Ectodermal cell (in vitro differentiated cells): ENCODE measurements at regions not wholly inside any gene's neighbourhood (a gene's known extent, or its start where the extent isn't known, plus 50 kb on each side); places are given as distances from the start of the nearest gene placed in this dataset.
"Not testable (repeated sequence)": the region's sequence is repeated elsewhere in the genome, so short reads cannot be mapped to it uniquely, and the experiment has no call there.

Source experiments
- H3K27ac ChIP-seq: 2 replicates; pipeline ENCODE4 v1.7.0; 2013; ENCODE audit warnings: mild to moderate bottlenecking, low read depth, low read length; ENCODE audit not compliant: insufficient read depth, poor library complexity, severe bottlenecking
- H3K27me3 ChIP-seq: 2 replicates; pipeline ENCODE4 v1.7.0; 2013; ENCODE audit warnings: mild to moderate bottlenecking, low read length; ENCODE audit not compliant: insufficient read depth, control insufficient read depth, poor library complexity, severe bottlenecking
- H3K36me3 ChIP-seq: one replicate; pipeline ENCODE4 v1.7.0; 2013; ENCODE audit warnings: low read length; ENCODE audit not compliant: control insufficient read depth, insufficient read depth
- H3K4me1 ChIP-seq: one replicate; pipeline ENCODE4 v1.7.0; 2013; ENCODE audit warnings: low read length; ENCODE audit not compliant: control insufficient read depth, insufficient read depth
- H3K4me3 ChIP-seq: 2 replicates; pipeline ENCODE4 v1.7.0; 2013; ENCODE audit warnings: low read depth, low read length, control low read depth; ENCODE audit not compliant: insufficient read depth
- H3K9me3 ChIP-seq: 2 replicates; pipeline ENCODE4 v1.7.0; 2013; ENCODE audit warnings: mild to moderate bottlenecking, low read length, moderate library complexity; ENCODE audit not compliant: control insufficient read depth
- WGBS, 2 experiments: methylation state at CpG; one replicate each; pipeline ENCODE4 v1.1.7; 2013; ENCODE audit warnings: missing lambda C conversion rate in 2 of 2; 5-methylcytosine and 5-hydroxymethylcytosine counted together

DNA sequence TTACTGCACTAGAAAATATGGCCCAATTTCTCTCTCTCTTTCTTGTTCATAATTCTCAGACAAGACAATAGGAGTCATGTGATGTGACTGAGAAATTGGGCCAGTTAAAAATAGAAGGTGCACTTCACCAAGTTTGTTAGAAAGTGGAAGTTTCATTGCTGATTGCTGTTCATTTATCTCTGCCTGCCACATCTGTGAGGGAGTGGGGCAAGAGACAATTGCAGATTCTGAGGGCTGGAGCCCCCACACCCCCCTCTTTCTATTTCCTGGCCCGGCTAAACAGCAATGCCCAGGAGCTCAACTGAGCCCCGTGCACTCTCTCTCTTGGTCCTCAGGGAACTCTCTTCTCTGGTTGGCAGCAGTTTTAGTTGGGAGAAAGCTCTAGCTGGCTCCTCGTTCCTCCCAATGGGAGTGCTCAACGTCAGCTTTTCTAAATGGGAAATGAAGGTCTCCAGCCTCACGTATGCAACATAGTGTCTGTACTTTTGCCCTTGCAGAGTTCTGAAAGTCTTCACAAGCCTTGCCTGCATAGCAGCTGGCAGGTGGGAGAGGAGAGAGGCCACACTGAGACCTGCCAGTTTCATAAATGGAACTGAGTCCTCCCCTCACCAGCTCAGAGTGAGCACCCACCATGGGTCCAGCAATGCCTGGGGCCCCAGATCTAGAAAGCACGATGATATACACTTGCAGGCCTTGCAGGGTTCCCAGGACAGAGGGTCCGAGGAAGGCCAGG lies 115.7 kb downstream of the MYCN start:
- H3K27ac ChIP-seq: no peak overlapping the region
- H3K4me1 ChIP-seq: peaks cover 4% of the 10 kb centered on the region
- no peaks in the 10 kb centered on the region for H3K36me3 ChIP-seq
- H3K9me3 ChIP-seq: no peaks in the 10 kb centered on the region
- no peak overlapping the region for H3K4me3 ChIP-seq
- H3K27me3 ChIP-seq: no peaks in the 10 kb centered on the region
- 74 to 75% methylated on average over 7 of the region's 7 CpGs for WGBS, 2 experiments

DNA sequence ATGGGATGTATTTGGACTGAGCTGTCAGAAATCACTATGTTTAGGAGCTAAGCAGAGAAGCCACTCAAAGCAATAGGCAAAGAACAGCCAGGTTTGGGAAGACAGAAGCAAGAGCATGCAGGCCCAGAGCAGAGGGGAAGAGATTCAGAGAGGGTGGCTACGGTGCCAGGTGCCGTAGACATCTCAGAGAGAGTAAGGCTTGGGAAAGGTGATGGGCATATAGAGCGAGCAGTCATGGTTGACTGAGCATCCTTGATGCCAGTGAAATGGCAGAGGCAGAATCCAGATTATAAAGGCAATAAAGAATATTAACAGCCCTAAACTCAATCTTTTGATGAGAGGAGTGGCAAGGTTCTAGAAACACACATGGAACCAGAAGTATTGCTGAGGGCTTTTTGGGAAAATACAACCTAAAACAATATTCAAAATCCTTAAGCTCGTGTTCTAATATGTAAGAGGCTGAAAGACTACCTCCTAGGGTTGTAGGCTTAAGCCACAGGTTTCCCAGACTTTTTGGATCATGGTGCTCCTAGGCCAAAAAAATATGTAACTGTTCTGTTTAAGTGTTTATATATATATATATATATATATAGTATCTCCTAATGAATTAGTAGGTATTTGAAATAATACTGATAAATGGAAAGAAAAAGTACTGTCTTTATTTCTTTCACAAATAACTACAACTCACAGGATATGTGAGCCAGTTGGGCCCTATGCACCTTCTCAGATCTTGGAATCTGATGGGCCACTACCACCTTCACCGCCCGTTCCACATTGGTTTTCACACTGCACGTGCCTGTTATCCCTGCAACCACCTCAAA lies 113.3 kb downstream of the MYCN start:
- Histone ChIP-seq H3K27me3 (no peaks in the 10 kb centered on the region), H3K4me1 (peaks cover 11% of the 10 kb centered on the region), H3K9me3 (no peaks in the 10 kb centered on the region), H3K27ac (no peak overlapping the region), H3K4me3 (no peak overlapping the region), H3K36me3 (no peaks in the 10 kb centered on the region)
- WGBS, 2 experiments: 90 to 95% methylated on average over 7 of the region's 7 CpGs

DNA sequence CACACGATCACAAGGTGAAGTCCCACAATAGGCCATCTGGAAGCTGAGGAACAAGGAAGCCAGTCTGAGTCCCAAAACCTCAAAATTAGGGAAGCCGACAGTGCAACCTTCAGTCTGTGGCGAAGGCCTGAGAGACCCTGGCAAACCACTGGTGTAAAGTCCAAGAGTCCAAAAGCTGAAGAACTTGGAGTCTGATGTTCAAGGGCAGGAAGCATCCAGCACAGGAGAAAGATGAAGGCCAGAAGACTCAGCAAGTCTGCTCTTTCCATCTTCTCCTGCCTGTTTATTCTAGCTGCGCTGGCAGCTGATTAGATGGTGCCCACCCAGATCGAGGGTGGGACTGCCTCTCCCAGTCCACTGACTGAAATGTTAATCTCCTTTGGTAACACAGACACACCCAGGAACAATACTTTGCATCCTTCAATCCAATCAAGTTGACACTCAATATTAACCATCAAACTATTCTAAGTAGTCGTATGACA lies 112.3 kb downstream of the MYCN start:
- H3K27ac ChIP-seq, H3K4me3 ChIP-seq, H3K36me3 ChIP-seq, H3K9me3 ChIP-seq, H3K27me3 ChIP-seq: not testable (repeated sequence)
- H3K4me1 ChIP-seq: peaks cover 11% of the 10 kb centered on the region
- 93% methylated on average over 5 to 6 of the region's 6 CpGs for WGBS, 2 experiments

DNA sequence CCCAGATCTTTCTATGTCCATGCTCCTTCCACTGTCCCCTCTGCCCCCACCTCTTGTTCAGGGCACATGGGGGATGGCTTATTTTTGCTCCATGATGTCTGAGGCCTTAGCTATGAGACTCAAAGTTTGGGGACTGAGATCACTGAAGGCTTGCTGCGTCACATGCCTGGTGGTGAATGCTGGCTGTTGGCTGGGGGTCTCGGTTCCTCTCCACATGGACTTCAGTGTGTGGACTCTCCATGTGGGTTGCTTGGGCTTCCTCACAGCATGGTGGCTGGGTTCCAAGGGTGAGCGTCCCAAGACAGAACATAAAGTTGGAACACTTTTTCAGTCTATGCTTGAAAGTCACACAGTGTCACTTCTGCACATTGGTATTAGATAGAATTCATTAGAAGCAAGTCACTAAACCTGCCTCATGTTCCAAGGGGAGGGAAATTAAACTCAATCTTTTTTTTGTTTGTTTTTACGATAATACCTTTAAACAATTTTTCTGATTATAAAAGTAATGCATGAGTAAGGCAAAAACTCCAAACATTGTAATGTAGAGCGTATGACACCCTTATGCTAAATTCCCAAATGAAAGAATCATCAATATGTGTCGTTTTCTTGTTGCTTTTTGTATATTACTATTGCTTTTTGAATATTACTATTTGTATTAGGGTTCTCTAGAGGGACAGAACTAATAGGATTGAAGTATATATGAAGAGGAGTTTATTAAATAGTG lies 111.7 kb downstream of the MYCN start:
- Histone ChIP-seq H3K27me3 (no peaks in the 10 kb centered on the region), H3K4me1 (peaks cover 11% of the 10 kb centered on the region), H3K27ac (no peak overlapping the region), H3K4me3 (no peak overlapping the region), H3K36me3 (no peaks in the 10 kb centered on the region), H3K9me3 (no peaks in the 10 kb centered on the region)
- WGBS, 2 experiments: 96 to 98% methylated on average over 4 to 6 of the region's 6 CpGs

DNA sequence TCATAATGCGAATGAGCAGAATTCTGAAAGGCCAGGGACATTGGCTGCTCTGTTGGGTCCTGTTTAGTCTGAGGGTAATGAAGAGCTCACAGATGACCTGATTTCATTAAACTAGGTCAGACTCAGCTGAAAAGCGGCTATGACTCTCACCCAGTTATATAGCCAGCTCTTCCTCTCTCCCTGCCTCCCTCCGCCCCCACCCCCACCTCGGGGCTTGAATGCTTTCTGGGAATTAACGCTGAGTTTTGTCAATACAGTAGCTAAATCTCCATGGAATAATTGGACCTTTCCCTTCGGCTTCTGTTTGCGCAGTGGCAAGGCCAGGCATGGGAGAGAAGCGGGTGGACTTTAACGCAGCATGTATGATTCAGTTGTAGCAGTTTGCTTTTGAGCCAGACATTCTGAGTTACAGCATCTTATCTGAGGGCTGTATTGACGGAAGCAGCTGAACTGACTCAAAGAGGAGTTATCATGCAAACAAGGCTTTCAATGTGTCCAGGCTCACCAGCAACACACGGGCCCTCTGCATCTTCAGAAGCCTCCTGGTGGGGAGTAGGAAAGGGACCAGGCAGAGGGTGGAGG lies 110.6 kb downstream of the MYCN start:
- Histone ChIP-seq H3K27me3 (no peaks in the 10 kb centered on the region), H3K4me3 (no peak overlapping the region), H3K9me3 (no peaks in the 10 kb centered on the region), H3K4me1 (peaks cover 11% of the 10 kb centered on the region), H3K27ac (no peak overlapping the region), H3K36me3 (no peaks in the 10 kb centered on the region)
- whole genome bisulfite sequencing, 2 experiments: 75 to 76% methylated on average over 11 of the region's 11 CpGs

DNA sequence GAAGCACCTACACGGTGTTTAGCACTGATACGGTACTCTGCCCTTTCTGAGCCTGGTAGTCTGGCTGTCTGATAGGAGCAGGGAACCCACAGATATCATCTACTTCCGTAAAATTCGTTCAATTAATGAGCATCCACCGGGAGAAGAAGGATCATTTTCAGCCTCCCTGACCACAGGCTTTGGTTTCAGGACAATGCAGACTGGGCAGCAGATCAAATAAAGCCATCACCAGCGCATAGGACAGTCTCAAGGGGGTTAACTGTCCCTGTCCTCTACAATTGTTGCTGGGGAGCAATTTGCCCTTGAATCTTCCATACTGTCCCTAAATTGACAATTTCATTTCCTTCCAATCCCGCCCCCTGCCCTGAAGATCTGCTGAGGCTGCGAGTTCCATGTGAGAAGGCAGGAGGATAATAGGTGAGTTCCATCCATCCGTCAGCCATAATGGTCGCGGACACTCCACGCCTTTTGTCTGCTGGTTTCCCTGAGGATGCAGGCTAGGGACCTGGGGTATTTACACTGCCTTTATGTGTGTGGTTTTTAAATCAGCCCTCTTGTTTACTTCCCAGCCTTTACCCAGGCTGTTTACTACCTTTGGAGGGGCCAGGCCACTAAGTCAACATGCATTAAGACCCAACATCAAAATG lies 110.0 kb downstream of the MYCN start:
- H3K27ac ChIP-seq: no peak overlapping the region
- no peaks in the 10 kb centered on the region for H3K36me3 ChIP-seq
- H3K4me3 ChIP-seq: no peak overlapping the region
- H3K27me3 ChIP-seq: no peaks in the 10 kb centered on the region
- WGBS, 2 experiments: 89 to 94% methylated on average over 12 of the region's 12 CpGs
- peaks cover 11% of the 10 kb centered on the region for H3K4me1 ChIP-seq
- H3K9me3 ChIP-seq: no peaks in the 10 kb centered on the region

DNA sequence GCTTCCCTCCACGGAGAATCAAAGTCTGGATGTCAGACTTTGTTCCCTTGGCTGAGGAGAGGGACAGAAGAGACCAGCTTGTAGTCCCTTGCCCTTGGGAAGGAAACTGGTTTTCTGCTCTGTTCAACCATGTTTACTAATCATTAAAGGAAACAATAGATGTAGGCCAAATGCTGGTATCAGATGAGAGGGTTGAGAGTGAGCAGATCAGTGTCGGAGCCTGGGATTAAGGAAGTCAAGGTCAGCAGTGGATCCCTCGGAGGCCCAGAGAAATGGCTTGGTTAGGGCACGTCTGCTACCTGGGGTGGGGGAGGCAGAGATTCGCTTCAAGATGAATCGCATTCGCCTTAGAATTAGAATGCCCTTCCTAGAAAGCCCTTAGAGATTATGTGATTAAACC lies 109.1 kb downstream of the MYCN start:
- Histone ChIP-seq H3K27ac (no peak overlapping the region), H3K4me1 (peaks cover 11% of the 10 kb centered on the region), H3K27me3 (no peaks in the 10 kb centered on the region), H3K36me3 (no peaks in the 10 kb centered on the region), H3K4me3 (no peak overlapping the region), H3K9me3 (no peaks in the 10 kb centered on the region)
- WGBS, 2 experiments: 81% methylated on average over 7 of the region's 7 CpGs

DNA sequence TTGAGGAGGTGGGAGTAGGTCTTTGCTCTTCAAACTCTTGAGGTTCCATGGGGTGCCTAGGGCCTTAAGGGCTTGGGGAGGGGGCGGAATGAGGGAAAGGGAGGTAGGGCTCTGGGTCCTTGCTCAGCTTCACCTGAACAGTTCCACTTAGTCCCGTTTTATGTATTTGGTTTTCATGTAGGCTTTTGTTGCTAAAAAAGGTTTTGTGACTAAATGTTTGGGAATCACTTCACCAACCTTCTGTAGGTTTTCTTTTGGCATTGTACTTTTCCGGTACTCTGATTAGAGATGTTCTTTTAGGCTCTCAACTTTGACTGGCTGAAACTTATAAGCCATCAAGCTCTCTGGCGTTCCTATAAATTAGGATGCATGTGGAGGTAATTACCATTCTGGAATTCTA lies 108.1 kb downstream of the MYCN start:
- no peak overlapping the region for H3K4me3 ChIP-seq
- peaks cover 11% of the 10 kb centered on the region for H3K4me1 ChIP-seq
- no peaks in the 10 kb centered on the region for H3K36me3 ChIP-seq
- H3K27ac ChIP-seq: no peak overlapping the region
- 96% methylated on average over 4 of the region's 4 CpGs for WGBS, 2 experiments
- no peaks in the 10 kb centered on the region for H3K9me3 ChIP-seq
- no peaks in the 10 kb centered on the region for H3K27me3 ChIP-seq

DNA sequence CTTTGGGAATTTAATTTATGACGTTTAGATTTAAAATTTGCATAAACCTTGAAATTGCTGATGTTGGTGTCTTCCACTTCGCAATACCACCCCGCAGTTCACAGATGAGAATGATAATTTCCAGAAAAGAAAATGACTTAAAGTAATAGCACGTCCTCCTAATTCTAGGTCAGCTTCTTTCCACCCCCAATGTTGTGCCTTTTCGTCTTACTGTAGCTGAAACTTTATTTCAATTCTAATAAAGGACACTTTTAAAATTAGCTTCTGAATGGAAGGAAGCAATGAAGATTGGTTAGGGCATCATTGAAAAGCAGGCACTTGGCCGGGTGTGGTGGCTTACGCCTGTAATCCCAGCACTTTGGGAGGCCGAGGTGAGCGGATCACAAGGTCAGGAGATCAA lies 107.4 kb downstream of the MYCN start:
- WGBS, 2 experiments: 94% methylated on average over 8 to 9 of the region's 9 CpGs
- Histone ChIP-seq H3K36me3 (no peaks in the 10 kb centered on the region), H3K4me1 (peaks cover 11% of the 10 kb centered on the region), H3K9me3 (no peaks in the 10 kb centered on the region), H3K4me3 (no peak overlapping the region), H3K27ac (no peak overlapping the region), H3K27me3 (no peaks in the 10 kb centered on the region)
